ENCODE measurements at regions not wholly inside any gene's neighbourhood (a gene's known extent, or its start where the extent isn't known, plus 50 kb on each side); places are given as distances from the start of the nearest gene placed in this dataset.

GRCh38 chr10:128960517-128960916 lies 506.5 kb upstream of the MGMT start:
- DNase-seq, result no peak

- no peak for DNase-seq
Measured at GRCh38 chr10:128962182-128962581, 504.9 kb upstream of the MGMT start.

- DNase-seq, result no peak
Measured at GRCh38 chr10:128963211-128964099, 503.6 kb upstream of the MGMT start.

GRCh38 chr10:128964100-128964403 lies 503.0 kb upstream of the MGMT start:
- DNase-seq, result no peak

GRCh38 chr10:128967980-128968756 lies 498.9 kb upstream of the MGMT start:
- DNase-seq, result no peak

- no peak for DNase-seq
Measured at GRCh38 chr10:128969551-128969950, 497.5 kb upstream of the MGMT start.

GRCh38 chr10:128971374-128972035 lies 495.5 kb upstream of the MGMT start:
- no peak for DNase-seq

GRCh38 chr10:128972036-128972405 lies 495.0 kb upstream of the MGMT start:
- no peak for DNase-seq

GRCh38 chr10:128973221-128973620 lies 493.8 kb upstream of the MGMT start:
- no peak for DNase-seq

- no peak for DNase-seq
Measured at GRCh38 chr10:128976856-128977255, 490.2 kb upstream of the MGMT start.

- DNase-seq, result no peak
Measured at GRCh38 chr10:128978211-128978610, 488.8 kb upstream of the MGMT start.

GRCh38 chr10:128979405-128979804 lies 487.6 kb upstream of the MGMT start:
- no peak for DNase-seq

- DNase-seq, result no peak
Measured at GRCh38 chr10:128981251-128981650, 485.8 kb upstream of the MGMT start.

GRCh38 chr10:128981881-128982615 lies 485.0 kb upstream of the MGMT start:
- no peak for DNase-seq

GRCh38 chr10:128982616-128982915 lies 484.5 kb upstream of the MGMT start:
- DNase-seq, result no peak

GRCh38 chr10:128985036-128985435 lies 482.0 kb upstream of the MGMT start:
- no peak for DNase-seq

- DNase-seq, result no peak
Measured at GRCh38 chr10:128990986-128991385, 476.1 kb upstream of the MGMT start.

GRCh38 chr10:128992770-128993169 lies 474.3 kb upstream of the MGMT start:
- no peak for DNase-seq

- no peak for DNase-seq
Measured at GRCh38 chr10:128993443-128993842, 473.6 kb upstream of the MGMT start.

- DNase-seq, result no peak
Measured at GRCh38 chr10:128993911-128994538, 473.0 kb upstream of the MGMT start.

- DNase-seq, result no peak
Measured at GRCh38 chr10:128994598-128995143, 472.4 kb upstream of the MGMT start.

- no peak for DNase-seq
Measured at GRCh38 chr10:128995676-128996075, 471.4 kb upstream of the MGMT start.

GRCh38 chr10:128996092-128996491 lies 470.9 kb upstream of the MGMT start:
- no peak for DNase-seq
